Glutamatergic neuron (in vitro differentiated cells): ENCODE measurements at regions not wholly inside any gene's neighbourhood (a gene's known extent, or its start where the extent isn't known, plus 50 kb on each side); places are given as distances from the start of the nearest gene placed in this dataset.

Experiments used
- DNase-seq: peaks from one replicate; pipeline ENCODE4 v3.0.0; 2022
- H3K27ac Mint-ChIP-seq: one replicate; pipeline ENCODE4 v1.8.0; 2020; ENCODE audit warnings: mild to moderate bottlenecking, mixed read lengths, inconsistent platforms; ENCODE audit not compliant: unreplicated experiment
- H3K27me3 Mint-ChIP-seq: one replicate; pipeline ENCODE4 v1.8.0; 2020; ENCODE audit warnings: mild to moderate bottlenecking, moderate library complexity, mixed read lengths, inconsistent platforms; ENCODE audit not compliant: unreplicated experiment
- H3K36me3 Mint-ChIP-seq: one replicate; pipeline ENCODE4 v1.8.0; 2020; ENCODE audit warnings: mild to moderate bottlenecking, mixed read lengths, inconsistent platforms; ENCODE audit not compliant: unreplicated experiment
- H3K4me1 Mint-ChIP-seq: one replicate; pipeline ENCODE4 v1.8.0; 2020; ENCODE audit warnings: mild to moderate bottlenecking, low read depth, mixed read lengths, inconsistent platforms; ENCODE audit not compliant: unreplicated experiment
- H3K4me3 Mint-ChIP-seq: one replicate; pipeline ENCODE4 v1.8.0; 2020; ENCODE audit warnings: mild to moderate bottlenecking, mixed read lengths, inconsistent platforms; ENCODE audit not compliant: unreplicated experiment
- H3K9me3 Mint-ChIP-seq: one replicate; pipeline ENCODE4 v1.8.0; 2020; ENCODE audit warnings: mild to moderate bottlenecking, moderate library complexity, mixed read lengths, inconsistent platforms; ENCODE audit not compliant: unreplicated experiment
- CTCF ChIP-seq: fragments of 200-600 bp; sonication (generic); IDR thresholded peaks from one replicate; pipeline ENCODE4 v1.5.0; 2021; ENCODE audit not compliant: partially characterized antibody, unreplicated experiment

GRCh38 chr10:62746951-62747729 is 57.4 kb upstream of the ADO start:
- TF ChIP-seq CTCF, result no peak
- H3K36me3 Mint-ChIP-seq, result no peaks in the 10 kb centered on the region
- no peaks in the 10 kb centered on the region for H3K9me3 Mint-ChIP-seq
- H3K4me3 Mint-ChIP-seq, result no peak overlapping the region
- DNase-seq, result no peak
- no peak overlapping the region for H3K27ac Mint-ChIP-seq
- H3K27me3 Mint-ChIP-seq, result no peaks in the 10 kb centered on the region
- no peaks in the 10 kb centered on the region for H3K4me1 Mint-ChIP-seq

GRCh38 chr10:62748386-62748785 is 56.1 kb upstream of the ADO start:
- H3K36me3 Mint-ChIP-seq, result no peaks in the 10 kb centered on the region
- TF ChIP-seq CTCF, result no peak
- no peak overlapping the region for H3K27ac Mint-ChIP-seq
- no peak overlapping the region for H3K4me3 Mint-ChIP-seq
- no peaks in the 10 kb centered on the region for H3K9me3 Mint-ChIP-seq
- no peak for DNase-seq
- no peaks in the 10 kb centered on the region for H3K4me1 Mint-ChIP-seq
- no peaks in the 10 kb centered on the region for H3K27me3 Mint-ChIP-seq

- no peaks in the 10 kb centered on the region for H3K27me3 Mint-ChIP-seq
- TF ChIP-seq CTCF, result no peak
- no peak overlapping the region for H3K27ac Mint-ChIP-seq
- no peaks in the 10 kb centered on the region for H3K36me3 Mint-ChIP-seq
- H3K4me1 Mint-ChIP-seq, result no peaks in the 10 kb centered on the region
- H3K9me3 Mint-ChIP-seq, result no peaks in the 10 kb centered on the region
- no peak for DNase-seq
- no peak overlapping the region for H3K4me3 Mint-ChIP-seq
These were observed 55.3 kb upstream of the ADO start for GRCh38 chr10:62749093-62749683.
